ENCODE measurements at regions not wholly inside any gene's neighbourhood (a gene's known extent, or its start where the extent isn't known, plus 50 kb on each side); places are given as distances from the start of the nearest gene placed in this dataset.

- TF ChIP-seq CTCF (IDR thresholded peaks at IDR 0.05) (no peak), POLR2A (IDR thresholded peaks at IDR 0.05) (no peak)
Observed at GRCh38 chr18:40402052-40402451, 1553.0 kb upstream of the PIK3C3 start.
